NCI-H524 treated with DMSO at 0.1 percent for 48 hours (cell line): ENCODE measurements at regions not wholly inside any gene's neighbourhood (a gene's known extent, or its start where the extent isn't known, plus 50 kb on each side); places are given as distances from the start of the nearest gene placed in this dataset.
A peak's percentile ranks its signal among the peaks of the same experiment; 100 is the strongest.

Source experiments
- DNase-seq: peaks from one replicate; lab custom pipeline; 2025; lab: John Stamatoyannopoulos, UW

DNA sequence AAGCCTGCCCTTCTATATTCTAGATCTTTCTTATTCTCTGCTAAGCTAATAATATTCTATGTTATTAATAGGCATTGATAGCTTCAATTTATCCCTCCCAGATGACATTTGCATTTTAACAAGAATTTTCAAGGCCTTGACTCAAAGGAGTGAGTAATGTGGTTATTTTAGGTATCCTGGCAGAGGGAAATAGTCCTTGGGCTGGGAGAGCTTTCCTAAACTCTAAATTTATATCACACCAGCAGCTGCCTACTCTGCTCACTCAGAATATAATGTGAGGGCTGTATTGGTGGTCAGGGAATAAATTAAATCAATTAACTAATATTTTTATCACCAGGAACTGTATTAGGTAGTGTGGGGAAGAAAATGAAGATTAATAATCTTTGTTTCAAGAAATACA, 74.8 kb upstream of the ADAM23 start:
- DNase-seq = no peak

DNA sequence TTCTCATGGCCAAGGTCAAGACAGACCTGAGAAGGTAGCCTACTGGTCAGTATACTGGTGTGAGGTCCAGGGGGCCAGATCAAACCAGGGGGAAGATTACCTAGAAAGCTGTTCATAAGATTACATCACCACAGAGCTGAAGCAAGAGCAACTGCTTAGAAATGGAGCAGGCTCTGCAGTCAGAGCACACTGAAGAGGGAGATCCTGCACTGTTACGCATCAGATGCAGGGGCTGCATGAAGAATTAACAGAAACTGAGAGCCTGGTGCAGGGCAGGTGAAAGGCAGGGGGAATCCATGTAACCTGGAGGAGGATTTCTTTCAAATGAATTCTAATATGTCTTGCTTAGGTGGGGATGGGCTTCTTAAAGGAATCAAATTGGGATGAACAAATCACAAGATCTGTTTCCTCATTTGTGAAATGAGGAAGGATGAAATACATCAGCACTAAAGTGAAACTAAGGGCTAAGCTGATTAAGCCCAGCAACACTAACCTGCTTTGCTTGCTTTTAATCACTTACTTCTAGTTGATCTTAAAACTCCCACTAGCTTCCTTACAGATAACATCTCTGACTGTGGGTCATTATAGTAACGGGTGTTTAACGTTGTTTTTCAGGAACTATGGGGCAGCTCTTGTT, 74.3 kb upstream of the ADAM23 start:
- no peak for DNase-seq

- no peak for DNase-seq
Observed at GRCh38 chr2:206375956-206376355, 67.4 kb upstream of the ADAM23 start.

DNA sequence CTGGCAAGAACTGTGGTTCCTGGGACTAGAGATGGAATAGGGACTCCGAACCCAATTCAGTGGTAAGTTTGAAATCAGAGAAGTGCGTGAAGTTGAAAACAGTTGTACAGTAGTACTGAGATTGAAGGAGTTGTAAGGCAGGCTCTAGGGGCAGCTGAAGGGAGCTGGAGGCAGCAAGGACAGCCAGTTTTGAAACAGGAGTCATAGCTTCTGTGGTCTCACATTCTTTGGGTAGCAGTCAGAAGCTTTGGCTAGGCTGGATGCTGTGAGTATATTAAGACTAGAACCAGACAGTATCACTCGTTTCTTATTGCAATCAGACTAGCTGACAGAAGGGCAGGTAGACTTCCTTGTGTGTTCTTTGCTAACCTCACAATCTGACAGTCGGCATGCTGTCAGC, 64.5 kb upstream of the ADAM23 start:
- DNase-seq = no peak

DNA sequence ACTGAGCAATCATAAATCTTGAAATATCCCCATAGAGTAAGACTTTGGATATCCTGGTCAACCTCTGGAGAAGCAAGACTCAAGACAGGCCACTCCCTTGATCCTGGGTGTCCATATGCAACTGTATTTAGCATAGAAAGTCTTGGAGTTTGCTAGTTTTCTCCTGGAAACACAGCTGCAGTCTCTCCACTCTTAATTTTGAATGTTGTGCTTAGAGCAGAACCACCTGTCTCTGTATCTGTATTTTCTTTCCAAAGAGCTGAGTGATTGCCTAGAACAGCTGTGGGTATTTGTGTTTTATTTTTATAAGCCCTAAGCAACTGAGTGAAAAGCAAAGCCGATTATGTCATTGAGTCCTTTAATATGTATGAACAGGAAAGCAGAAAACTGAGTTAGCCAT, 64.1 kb upstream of the ADAM23 start:
- peak; percentile 90 for DNase-seq

DNA sequence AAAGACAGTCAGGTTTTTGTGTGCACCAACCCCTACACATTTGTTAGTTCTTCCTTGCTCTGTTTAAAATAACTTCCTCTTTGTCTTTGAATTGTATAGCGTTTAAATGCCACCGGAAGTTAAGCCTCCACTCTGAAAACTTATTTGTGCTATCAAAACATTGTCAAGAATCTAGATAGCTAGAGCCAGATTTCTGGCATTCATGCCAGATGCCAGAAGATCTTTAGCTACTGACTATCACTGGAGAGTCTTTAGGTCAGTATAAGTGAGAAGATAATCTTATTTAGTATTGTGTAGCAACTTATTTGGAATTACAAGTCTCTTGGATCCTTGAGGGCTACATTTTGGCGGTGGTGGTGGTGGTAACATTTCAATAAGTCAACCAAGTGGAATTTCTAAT, 63.4 kb upstream of the ADAM23 start:
- DNase-seq = peak; percentile 63

DNA sequence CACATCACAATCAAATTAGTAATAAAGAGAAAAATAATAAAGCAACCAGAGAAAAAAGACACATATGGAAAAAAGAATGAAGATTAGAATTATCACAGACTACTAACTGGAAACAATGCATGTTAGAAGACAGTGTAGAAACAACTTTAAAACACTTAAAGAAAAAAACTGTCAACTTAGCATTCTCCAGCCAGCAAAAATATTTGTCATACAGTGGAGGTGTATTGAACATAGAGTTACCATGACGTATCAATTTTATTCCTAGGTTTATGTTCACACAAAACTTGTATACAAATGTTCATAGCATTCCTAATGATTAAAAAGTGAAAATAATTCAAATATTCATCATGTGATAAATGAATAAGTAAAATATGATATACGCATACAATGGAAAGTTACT, 61.5 kb upstream of the ADAM23 start:
- DNase-seq = no peak

GRCh38 chr2:206383669-206384068, 59.7 kb upstream of the ADAM23 start:
- no peak for DNase-seq

GRCh38 chr2:206387808-206388207, 55.5 kb upstream of the ADAM23 start:
- peak; percentile 5 for DNase-seq

DNA sequence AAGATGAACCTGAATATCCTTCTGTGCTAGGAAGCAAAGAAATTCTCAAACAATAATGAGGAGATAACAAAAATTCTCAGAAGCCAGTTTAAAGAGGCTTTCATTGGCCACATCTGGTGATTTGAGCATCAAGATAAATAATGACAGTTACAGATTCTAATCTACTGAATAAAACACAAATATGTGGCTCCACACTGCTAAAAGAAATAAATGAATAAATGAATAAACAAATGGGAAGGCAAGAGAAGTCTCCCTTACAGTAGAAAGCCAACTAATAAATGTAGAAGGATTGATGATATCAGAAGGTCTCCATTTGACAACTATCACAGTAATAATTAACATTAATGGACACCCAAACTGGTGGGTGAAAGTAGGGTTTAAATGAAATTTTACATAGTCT, 54.6 kb upstream of the ADAM23 start:
- DNase-seq = no peak

DNA sequence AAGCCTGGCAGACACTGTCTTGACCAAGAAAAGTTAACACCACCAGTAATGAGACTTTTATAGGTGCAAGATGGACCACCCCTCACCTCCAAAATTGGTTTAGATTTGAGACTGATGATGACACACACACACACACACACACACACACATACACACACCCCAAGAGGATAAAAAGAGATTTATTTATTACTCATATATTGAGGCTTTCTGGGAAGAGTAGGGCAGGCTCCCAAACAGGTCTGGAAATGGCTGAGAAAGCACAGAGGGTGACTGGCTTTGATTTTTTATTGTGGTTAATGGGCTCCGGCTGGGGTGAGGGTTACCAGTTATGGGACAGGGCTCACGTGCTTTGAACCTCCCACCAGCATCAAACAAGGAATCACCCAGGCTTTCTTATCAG, 54.2 kb upstream of the ADAM23 start:
- no peak for DNase-seq

DNA sequence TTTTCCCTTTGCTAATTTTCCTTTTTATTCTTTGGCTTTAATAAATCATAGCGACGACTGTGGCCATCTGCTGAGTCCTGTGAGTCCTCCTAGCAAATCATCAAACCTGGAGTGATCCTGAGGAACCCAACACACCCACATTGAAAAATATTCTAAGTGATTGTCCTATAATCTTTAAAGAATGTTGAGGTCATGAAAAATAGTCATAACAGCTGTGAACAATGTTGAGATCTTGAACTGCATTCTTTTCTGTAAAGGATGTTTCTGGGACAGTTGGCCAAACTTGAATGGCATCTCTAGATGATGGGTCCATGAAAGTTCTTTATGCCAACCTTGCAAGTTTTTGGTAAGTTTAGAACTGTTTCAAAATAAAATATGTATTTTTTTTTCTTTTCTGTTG, 53.2 kb upstream of the ADAM23 start:
- no peak for DNase-seq

- DNase-seq = no peak
Observed at GRCh38 chr2:206392118-206392517, 51.2 kb upstream of the ADAM23 start.
